Left kidney (tissue), 1 donor: ENCODE measurements at regions not wholly inside any gene's neighbourhood (a gene's known extent, or its start where the extent isn't known, plus 50 kb on each side); places are given as distances from the start of the nearest gene placed in this dataset.
"Not testable (repeated sequence)": the region's sequence is repeated elsewhere in the genome, so short reads cannot be mapped to it uniquely, and the experiment has no call there.

Experiments used
- DNase-seq: peaks from one replicate; pipeline ENCODE4 v3.0.0-alpha.2; 2013

DNA sequence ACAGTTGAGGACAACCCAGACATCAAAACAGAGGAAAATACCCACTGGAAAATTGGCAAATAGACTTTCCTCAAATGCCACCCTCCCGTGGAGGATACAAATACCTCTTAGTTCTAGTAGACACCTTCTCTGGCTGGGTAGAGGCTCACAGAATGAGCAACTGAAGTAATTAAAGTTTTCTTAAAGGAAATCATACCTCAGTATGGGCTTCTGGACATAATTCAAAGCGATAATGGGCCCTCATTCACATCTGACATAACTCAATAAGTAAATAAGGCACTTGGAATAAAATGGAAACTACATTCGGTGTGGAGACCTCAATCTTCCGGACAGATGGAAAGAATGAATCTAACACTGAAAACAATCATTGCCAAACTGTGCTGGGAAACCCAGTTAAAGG lies 115.2 kb upstream of the PLCL2 start:
- no peak for DNase-seq

DNA sequence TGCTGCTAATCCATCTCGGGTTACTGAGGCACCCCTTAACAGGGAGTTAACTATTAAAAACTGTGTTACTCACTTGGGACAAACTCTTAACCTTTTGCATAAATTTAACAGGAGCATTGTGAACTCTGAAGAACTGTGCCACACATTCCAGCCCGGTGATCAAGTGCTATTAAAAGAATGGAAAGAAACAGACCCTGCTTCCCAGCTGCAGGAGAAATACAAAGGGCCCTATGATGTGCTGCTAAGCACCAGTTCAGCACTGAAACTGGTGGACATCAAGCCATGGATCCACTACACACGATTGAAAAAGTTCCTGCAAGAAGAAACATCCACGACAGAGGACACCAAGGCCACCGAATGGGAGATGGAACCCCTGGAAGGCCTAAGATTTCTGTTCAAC lies 114.7 kb upstream of the PLCL2 start:
- DNase-seq = peak; percentile 21

GRCh38 chr3:16770792-16771191 lies 114.0 kb upstream of the PLCL2 start:
- no peak for DNase-seq

DNA sequence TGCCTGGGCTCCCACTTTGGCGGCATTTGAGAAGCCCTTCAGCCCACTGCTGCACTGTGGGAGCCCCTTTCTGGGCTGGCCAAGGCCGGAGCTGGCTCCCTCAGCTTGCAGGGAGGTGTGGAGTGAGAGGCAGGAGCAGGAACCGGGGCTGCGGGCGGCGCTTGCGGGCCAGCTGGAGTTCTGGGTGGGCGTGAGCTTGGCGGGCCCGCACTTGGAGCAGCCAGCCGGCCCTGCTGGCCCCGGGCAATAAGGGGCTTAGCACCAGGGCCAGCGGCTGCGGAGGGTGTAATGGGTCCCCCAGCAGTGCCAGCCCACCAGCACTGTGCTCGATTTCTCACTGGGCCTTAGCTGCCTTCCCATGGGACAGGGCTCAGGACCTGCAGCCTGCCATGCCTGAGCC lies 111.2 kb upstream of the PLCL2 start:
- not testable (repeated sequence) for DNase-seq

DNA sequence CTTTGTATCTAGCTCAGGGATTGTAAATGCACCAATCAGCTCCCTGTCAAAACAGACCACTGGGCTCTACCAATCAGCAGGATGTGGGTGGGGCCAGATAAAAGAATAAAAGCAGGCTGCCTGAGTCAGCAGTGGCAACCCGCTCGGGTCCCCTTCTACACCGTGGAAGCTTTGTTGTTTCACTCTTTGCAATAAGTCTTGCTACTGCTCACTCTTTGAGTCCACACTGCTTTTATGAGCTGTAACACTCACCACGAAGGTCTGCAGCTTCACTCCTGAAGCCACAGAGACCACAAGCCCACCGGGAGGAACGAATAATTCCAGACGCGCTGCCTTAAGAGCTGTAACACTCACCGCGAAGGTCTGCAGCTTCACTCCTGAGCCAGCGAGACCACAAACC lies 110.2 kb upstream of the PLCL2 start:
- DNase-seq = not testable (repeated sequence)

DNA sequence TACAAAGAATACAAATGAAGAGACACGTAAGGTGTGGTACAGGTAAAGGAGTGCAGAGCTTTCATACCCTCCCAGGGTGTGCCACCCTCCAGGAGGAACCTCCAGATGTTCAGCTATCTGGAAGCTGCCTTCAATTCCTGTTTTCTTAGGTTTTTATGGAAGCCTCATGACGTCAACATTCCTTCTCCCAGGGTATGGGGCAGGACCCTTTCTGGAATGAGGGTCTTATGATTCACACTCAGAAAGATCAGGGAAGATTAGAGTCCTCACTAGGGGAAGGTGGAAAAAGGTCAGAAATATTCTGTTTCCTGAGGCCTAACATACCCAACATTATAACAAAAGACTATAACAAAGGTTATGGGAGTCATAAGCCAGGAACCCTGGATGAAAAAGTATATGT lies 99.8 kb upstream of the PLCL2 start:
- DNase-seq = no peak

DNA sequence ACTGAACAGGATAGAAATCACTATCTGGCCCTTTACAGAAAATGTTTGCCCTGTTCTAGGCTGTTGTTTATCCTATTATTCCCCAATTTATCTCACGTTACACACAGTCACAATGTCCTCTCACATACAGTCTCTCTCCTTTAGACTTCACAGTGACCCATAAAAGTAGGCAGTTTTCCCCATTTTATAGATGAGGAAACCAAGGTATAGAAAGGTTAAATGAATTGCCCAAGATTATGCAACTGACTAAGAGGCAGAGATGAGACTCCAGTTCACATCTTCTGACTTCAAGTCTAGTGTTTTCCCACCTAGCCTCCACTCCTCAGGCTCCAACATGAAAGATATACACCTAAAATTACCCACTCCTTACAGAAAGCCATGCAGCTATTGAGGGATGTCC lies 99.3 kb upstream of the PLCL2 start:
- DNase-seq = no peak

DNA sequence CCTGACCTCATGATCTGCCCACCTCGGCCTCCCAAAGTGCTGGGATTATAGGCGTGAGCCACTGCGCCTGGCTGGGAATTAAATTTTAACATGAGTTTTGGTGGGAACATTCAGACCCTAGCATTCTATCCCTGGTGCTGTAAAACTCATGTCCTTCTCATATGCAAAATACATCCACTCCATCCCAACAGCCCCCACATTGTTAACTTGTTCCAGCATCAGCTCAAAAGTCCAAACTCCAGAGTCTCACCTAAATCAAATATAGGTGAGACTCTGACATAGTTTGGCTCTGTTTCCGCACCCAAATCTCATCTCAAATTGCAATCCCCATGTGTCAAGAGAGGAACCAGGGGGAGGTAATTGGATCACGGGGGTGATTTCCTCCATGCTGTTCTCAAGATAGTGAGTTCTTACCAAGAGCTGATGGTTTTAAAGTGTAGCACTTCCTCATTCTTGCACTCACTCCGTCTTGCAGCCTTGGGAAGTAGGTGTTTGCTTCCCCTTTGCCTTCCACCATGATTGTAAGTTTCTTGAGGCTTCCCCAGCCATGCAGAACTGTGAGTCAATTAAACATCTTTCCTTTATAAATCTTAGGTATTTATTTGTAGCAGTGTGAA lies 96.2 kb upstream of the PLCL2 start:
- no peak for DNase-seq

GRCh38 chr3:16789344-16790120 lies 95.2 kb upstream of the PLCL2 start:
- DNase-seq = no peak

GRCh38 chr3:16790432-16791400 lies 94.0 kb upstream of the PLCL2 start:
- DNase-seq = no peak

DNA sequence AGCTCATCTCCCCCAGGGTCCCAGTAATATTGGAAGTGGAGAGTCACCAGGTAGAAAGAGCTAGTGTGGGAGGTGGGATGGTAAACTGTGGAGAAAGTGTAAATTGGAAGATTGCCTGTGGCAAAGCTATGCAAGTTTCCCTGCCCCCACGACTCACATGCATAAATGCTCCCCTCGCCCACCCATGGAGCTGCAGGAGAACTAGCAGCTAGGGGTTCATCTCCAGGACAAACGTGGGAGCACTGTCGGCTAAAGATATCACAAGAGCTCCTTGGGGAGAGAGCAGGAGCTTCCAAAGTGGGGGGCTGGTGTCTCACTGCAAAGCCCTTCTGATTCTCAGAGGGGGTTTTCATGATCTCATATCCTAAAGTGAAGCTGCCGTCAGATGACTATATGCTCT lies 91.4 kb upstream of the PLCL2 start:
- DNase-seq = no peak

DNA sequence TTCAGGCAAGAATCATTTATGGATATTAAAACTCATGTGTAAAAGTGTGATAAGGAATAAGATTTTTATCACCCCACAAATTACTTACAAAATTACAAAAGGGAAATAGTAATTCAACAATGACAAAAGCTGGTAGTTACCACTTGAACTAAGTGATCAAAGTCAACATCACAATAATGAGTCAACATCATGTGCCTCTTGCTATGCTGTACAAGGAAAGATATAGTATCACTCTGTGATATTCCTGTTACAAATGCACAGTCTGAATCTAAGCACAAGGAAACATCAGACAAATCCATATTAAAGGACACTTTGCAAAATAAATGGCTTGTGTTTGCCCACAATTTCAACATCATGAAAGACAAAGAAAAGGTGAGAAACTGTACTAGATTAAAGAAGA lies 90.5 kb upstream of the PLCL2 start:
- DNase-seq = no peak

DNA sequence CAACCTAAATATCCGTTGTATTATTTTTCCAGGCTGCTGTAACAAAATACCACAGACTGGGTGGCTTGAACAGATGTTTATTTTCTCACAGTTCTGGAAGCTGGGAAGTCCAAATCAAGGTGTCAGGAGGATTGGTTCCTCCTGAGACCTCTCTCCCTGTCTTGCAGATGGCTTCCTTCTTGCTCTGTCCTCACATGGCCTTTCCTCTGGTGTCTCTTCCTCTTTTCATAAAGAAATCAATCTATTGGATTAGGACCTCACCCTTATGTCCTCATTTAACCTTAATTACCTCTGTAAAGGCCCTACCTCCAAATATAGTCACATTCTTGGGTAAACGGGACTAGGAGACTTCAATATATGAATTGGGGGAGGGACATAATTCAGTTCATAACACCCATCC lies 89.2 kb upstream of the PLCL2 start:
- no peak for DNase-seq

DNA sequence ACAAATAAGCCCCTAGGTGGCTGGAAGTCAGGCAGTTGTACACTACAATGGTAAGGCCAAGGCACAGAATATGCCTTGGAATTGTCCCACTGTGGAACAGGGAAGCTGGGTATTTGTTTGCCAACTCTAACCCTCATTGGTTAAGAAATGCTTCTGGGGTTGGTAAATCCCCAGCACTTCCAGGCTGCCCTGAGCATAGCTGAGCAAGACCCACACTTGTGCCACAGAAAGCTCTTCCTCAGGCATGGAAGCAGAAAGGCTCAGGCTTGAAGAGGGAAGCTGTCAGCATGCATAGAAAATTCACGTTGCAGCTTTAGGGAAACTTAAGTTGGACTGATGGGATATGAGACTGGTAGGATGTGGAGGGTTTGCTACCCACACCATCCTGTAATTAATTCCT lies 86.9 kb upstream of the PLCL2 start:
- DNase-seq = no peak

- DNase-seq = no peak
Measured at GRCh38 chr3:16798738-16799137, 86.0 kb upstream of the PLCL2 start.

- DNase-seq = no peak
Measured at GRCh38 chr3:16800361-16800760, 84.4 kb upstream of the PLCL2 start.

DNA sequence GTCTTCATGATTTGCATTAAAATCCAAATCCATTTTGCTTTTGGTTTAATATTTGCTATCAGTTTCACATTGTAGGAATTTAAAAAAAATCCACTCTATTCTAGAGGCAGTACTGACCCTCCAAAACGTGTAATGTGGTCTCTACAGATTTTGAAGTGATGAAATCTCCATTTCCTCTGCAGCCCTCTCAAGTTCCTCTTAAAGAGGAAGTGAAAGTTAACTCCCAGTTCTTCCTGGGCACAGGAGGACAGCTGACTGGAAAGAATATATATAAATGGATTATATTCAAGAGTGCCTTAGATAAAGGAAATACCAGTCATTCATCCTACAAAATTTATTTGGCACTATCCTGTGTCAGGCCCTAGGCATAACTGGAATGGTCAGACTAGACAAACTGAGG lies 83.5 kb upstream of the PLCL2 start:
- no peak for DNase-seq

DNA sequence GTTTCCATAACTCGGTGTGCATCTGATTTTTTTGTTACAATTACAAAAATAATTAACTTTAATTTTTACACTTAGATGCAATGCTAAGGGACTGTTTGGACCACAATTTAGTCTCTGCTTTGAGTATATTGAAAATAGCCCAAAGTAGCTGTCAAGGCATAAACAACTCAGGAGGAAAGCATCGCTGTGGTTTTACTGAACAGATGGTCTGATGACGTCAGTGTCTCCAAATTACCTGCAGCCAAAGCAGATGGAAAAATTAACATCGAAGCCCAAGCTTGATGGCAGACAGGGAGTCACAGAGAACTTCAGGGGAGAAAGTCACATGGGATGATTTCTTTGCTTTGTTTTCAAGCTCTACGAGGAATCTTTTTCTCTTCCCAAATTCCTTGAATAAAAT lies 83.1 kb upstream of the PLCL2 start:
- DNase-seq = no peak

GRCh38 chr3:16802389-16802788 lies 82.4 kb upstream of the PLCL2 start:
- DNase-seq = no peak

GRCh38 chr3:16803019-16803418 lies 81.7 kb upstream of the PLCL2 start:
- DNase-seq = no peak

- no peak for DNase-seq
Measured at GRCh38 chr3:16807391-16807790, 77.4 kb upstream of the PLCL2 start.

DNA sequence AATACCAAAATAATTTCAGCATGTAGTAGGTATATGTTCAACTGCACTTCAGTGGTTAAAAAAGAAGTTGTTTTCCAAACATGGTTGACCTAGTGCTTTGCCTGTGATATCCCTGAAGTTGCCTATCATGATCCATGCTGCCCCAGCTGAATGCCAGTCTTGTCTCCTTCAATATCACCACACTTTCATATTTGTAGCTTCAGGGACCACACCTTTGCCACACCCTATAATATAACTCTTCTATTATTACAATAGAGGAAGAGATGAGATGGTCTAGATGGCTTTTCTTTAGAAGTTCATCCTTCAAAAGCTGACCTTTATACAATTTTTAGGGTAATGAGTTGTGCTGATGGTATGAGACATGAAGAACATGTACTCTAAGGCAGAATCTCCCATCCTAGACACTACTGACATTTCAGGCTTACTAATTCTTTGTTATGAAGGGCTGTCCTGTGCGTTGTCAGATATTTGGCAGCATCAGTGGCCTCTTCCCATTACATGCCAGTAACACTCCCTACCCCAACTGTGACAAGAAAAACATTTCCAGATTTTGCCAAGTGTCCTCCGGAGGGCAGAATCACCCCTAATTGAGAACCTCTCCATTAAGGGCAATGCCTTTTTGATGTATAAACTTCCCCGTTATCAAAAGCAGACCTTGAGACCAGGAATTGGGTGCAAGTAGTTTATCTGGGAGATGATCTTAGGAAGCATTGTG lies 76.2 kb upstream of the PLCL2 start:
- DNase-seq = no peak
